ENCODE measurements at regions not wholly inside any gene's neighbourhood (a gene's known extent, or its start where the extent isn't known, plus 50 kb on each side); places are given as distances from the start of the nearest gene placed in this dataset.

- Histone ChIP-seq H3K27ac (no peak overlapping the region), H3K9me3 (peaks cover 0 to 21% (median 5%) of the 10 kb centered on the region in 4 donors), H3K4me3 (no peak overlapping the region), H3K27me3 (no peaks in the 10 kb centered on the region), H3K4me1 (no peaks in the 10 kb centered on the region), H3K36me3 (peaks cover 0 to 55% (median 8%) of the 10 kb centered on the region in 3 donors)
- no peak for TF ChIP-seq EP300 (IDR thresholded peaks at IDR 0.05)
- no peak for TF ChIP-seq CTCF (IDR thresholded peaks at IDR 0.05)
- no peak for TF ChIP-seq POLR2A (IDR thresholded peaks at IDR 0.05)
- no peak for DNase-seq (ENCODE audit: low spot score in 2 of 2)
Observed at GRCh38 chr20:52087471-52087870, 104.1 kb downstream of the ZFP64 start.

DNA sequence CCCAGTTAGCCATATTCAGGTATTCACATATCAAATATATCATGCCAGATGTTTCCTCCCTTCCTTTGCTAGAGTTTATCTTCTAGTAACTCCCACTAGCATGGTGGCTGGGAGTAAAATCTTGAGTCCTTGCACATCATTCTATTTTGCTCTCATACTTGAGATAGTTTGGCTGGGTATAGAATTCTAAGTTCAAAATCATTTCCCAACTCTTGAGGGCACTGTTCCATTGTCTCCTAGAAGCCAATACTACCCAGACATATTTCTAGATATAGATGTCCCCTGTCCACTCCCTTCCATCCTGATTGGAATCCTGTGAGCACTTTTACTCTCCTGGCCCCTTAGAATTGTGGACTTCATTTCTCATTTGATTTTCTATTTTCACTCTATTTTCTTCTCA lies 104.7 kb downstream of the ZFP64 start:
- no peak for DNase-seq (ENCODE audit: low spot score in 2 of 2)
- peaks cover 0 to 21% (median 5%) of the 10 kb centered on the region in 4 donors for H3K9me3 ChIP-seq
- TF ChIP-seq POLR2A (IDR thresholded peaks at IDR 0.05) (no peak), EP300 (IDR thresholded peaks at IDR 0.05) (no peak), CTCF (IDR thresholded peaks at IDR 0.05) (no peak)
- H3K27me3 ChIP-seq = no peaks in the 10 kb centered on the region
- no peak overlapping the region for H3K4me3 ChIP-seq
- H3K36me3 ChIP-seq = peaks cover 0 to 58% (median 8%) of the 10 kb centered on the region in 3 donors
- H3K4me1 ChIP-seq = no peaks in the 10 kb centered on the region
- no peak overlapping the region for H3K27ac ChIP-seq

GRCh38 chr20:52084727-52085126 lies 106.9 kb downstream of the ZFP64 start:
- TF ChIP-seq CTCF (IDR thresholded peaks at IDR 0.05) (no peak), EP300 (IDR thresholded peaks at IDR 0.05) (no peak), POLR2A (IDR thresholded peaks at IDR 0.05) (no peak)
- no peak overlapping the region for H3K4me3 ChIP-seq
- no peaks in the 10 kb centered on the region for H3K27me3 ChIP-seq
- 89 to 95% methylated on average over 25 to 26 of the region's 28 CpGs for WGBS, 2 donors
- no peak for DNase-seq (ENCODE audit: low spot score in 2 of 2)
- H3K4me1 ChIP-seq = no peaks in the 10 kb centered on the region
- no peak overlapping the region for H3K27ac ChIP-seq
- H3K9me3 ChIP-seq = peaks cover 0 to 21% (median 5%) of the 10 kb centered on the region in 4 donors
- H3K36me3 ChIP-seq = peaks cover 0 to 67% (median 8%) of the 10 kb centered on the region in 3 donors

DNA sequence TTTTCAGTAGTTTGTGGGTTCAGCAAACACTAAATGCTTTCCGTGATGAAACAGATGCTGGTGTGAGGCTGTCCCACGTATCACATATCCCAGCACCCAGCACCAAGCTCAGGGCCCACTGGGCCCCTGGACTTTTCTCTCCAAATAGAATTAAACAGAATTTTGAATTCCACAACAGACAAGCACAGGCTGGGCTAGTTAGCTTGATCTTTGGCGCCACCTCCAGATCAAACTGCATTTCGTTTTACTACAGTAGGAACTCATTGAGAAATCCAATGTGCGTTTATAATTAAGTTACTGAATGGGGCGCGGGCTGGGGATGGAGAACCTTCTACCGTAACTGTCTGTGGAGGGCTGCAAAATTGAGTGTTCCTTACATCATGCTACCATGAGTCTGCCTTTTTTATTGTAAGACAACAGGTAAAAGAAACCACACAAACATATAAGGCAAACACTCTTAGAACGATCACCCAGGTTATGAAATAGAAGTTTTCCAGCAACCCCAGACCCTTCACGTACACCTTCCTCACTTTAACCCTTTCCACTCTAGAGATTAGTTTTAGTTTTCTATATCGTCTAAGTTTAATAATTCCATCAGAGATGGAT lies 107.8 kb downstream of the ZFP64 start:
- WGBS, 2 donors = 29 to 33% methylated on average over 11 of the region's 11 CpGs
- no peak overlapping the region for H3K4me3 ChIP-seq
- H3K36me3 ChIP-seq = peaks cover 0 to 61% (median 7%) of the 10 kb centered on the region in 3 donors
- TF ChIP-seq POLR2A (IDR thresholded peaks at IDR 0.05) = no peak
- no peak for TF ChIP-seq EP300 (IDR thresholded peaks at IDR 0.05)
- TF ChIP-seq CTCF (IDR thresholded peaks at IDR 0.05) = peak; percentile 18 to 49 (median 36)
- H3K27ac ChIP-seq = no peak overlapping the region
- peak in 1 of 2 donors; percentile 62 for DNase-seq (ENCODE audit: low spot score in 2 of 2)
- no peaks in the 10 kb centered on the region for H3K4me1 ChIP-seq
- no peaks in the 10 kb centered on the region for H3K27me3 ChIP-seq
- H3K9me3 ChIP-seq = peaks cover 0 to 21% (median 5%) of the 10 kb centered on the region in 4 donors

DNA sequence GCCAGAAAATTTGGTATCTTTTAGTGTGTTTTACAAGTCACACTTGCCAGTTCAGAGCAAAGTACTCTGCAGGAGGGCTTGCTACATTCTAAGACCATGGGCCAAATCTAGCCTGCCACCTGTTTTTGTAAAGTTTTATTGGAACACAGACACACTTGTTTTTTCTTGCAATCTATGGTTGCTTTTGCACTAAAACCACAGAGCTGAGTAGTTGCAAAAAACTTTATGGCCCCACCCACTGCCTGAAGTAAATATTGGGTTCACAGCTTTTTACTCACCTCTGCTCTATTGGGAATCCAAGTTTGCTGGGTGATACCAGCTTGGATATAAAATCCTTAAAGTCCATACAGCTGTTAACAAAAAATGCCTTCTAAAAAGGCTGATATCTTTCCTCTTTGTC lies 109.0 kb downstream of the ZFP64 start:
- no peak overlapping the region for H3K4me3 ChIP-seq
- DNase-seq (ENCODE audit: low spot score in 2 of 2) = no peak
- peaks cover 0 to 13% (median 5%) of the 10 kb centered on the region in 4 donors for H3K9me3 ChIP-seq
- H3K4me1 ChIP-seq = no peaks in the 10 kb centered on the region
- H3K27me3 ChIP-seq = no peaks in the 10 kb centered on the region
- no peak for TF ChIP-seq CTCF (IDR thresholded peaks at IDR 0.05)
- TF ChIP-seq EP300 (IDR thresholded peaks at IDR 0.05) = no peak
- no peak for TF ChIP-seq POLR2A (IDR thresholded peaks at IDR 0.05)
- peaks cover 0 to 50% (median 0%) of the 10 kb centered on the region in 3 donors for H3K36me3 ChIP-seq
- no peak overlapping the region for H3K27ac ChIP-seq

All from tibial nerve (tissue), 4 donors.